ENCODE measurements at regions not wholly inside any gene's neighbourhood (a gene's known extent, or its start where the extent isn't known, plus 50 kb on each side); places are given as distances from the start of the nearest gene placed in this dataset.

DNA sequence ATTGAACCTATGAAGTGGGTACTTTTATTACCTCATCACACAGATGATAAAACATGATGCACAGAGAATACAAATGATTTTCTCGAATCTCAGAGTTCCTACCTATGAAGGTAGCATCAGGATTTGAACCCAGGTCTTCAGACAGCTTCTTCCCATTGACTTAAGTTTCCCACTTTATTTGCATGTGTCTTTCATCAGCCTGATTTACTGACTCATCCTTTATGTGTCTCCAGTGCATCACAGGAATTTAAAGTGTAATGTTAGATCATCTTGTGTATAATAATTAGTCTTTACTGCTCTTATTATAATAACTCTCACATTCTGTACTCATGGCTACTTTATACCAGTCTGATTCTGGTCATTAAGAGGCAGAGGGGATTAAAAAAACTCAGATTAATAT, 449.4 kb upstream of the SUCLG2 start:
- no peaks in the 10 kb centered on the region for H3K27me3 Mint-ChIP-seq (ENCODE audit: low read depth)
- H3K4me3 Mint-ChIP-seq = no peak overlapping the region
- no peaks in the 10 kb centered on the region for H3K36me3 Mint-ChIP-seq (ENCODE audit: low read depth)
- no peaks in the 10 kb centered on the region for H3K9me3 Mint-ChIP-seq
- no peaks in the 10 kb centered on the region for H3K4me1 Mint-ChIP-seq
- H3K27ac Mint-ChIP-seq (ENCODE audit: unreplicated experiment) = no peak overlapping the region
- TF ChIP-seq, protein P1, sequence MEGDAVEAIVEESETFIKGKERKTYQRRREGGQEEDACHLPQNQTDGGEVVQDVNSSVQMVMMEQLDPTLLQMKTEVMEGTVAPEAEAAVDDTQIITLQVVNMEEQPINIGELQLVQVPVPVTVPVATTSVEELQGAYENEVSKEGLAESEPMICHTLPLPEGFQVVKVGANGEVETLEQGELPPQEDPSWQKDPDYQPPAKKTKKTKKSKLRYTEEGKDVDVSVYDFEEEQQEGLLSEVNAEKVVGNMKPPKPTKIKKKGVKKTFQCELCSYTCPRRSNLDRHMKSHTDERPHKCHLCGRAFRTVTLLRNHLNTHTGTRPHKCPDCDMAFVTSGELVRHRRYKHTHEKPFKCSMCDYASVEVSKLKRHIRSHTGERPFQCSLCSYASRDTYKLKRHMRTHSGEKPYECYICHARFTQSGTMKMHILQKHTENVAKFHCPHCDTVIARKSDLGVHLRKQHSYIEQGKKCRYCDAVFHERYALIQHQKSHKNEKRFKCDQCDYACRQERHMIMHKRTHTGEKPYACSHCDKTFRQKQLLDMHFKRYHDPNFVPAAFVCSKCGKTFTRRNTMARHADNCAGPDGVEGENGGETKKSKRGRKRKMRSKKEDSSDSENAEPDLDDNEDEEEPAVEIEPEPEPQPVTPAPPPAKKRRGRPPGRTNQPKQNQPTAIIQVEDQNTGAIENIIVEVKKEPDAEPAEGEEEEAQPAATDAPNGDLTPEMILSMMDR (conservative IDR thresholded peaks at IDR 0.05) = no peak
- DNase-seq (ENCODE audit: low read depth, low spot score) = no peak

DNA sequence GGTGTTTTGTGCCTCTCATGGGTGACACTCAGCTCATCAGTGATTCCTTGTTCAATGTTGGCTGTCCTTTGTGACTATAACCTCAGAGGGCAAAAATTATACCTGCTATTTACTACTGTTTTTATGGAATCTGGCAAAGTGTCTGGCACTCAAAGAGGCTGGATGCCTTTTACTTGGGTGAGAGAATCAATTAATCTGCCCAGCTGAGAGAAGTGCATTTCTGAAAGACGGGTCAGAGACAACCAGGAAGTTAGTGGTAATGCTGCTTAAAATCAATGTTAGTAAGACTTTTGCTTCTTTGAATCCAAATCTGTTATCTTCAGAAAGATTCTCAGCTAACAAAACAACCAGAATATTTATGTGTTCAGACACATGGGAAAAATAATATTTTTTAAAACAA, 436.2 kb upstream of the SUCLG2 start:
- H3K4me1 Mint-ChIP-seq = no peaks in the 10 kb centered on the region
- no peaks in the 10 kb centered on the region for H3K36me3 Mint-ChIP-seq (ENCODE audit: low read depth)
- no peaks in the 10 kb centered on the region for H3K27me3 Mint-ChIP-seq (ENCODE audit: low read depth)
- DNase-seq (ENCODE audit: low read depth, low spot score) = no peak
- H3K9me3 Mint-ChIP-seq = no peaks in the 10 kb centered on the region
- no peak overlapping the region for H3K4me3 Mint-ChIP-seq
- no peak overlapping the region for H3K27ac Mint-ChIP-seq (ENCODE audit: unreplicated experiment)
- TF ChIP-seq, protein P1 (conservative IDR thresholded peaks at IDR 0.05) = no peak

DNA sequence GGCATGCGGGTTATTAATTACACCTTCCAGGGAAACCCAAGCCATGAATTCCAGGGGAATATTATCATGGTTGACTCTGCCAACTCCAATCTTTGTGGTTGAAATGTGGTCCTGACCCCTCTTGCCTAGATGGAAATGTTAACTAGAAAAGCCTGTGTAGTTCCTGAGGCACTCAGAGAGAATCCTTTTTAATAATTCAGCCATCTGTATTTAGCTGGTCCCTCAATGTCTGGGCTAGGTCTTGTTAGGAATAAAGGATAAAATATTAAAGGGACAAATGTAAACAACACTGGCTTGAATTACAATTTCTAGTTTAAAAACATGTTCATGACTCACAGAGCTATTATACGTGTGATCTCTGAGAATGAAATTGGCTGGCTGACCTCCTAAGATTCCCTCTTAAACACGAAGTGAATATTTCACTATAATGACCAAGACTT, 435.2 kb upstream of the SUCLG2 start:
- H3K9me3 Mint-ChIP-seq = no peaks in the 10 kb centered on the region
- TF ChIP-seq, protein P1 (conservative IDR thresholded peaks at IDR 0.05) = no peak
- no peaks in the 10 kb centered on the region for H3K36me3 Mint-ChIP-seq (ENCODE audit: low read depth)
- no peaks in the 10 kb centered on the region for H3K27me3 Mint-ChIP-seq (ENCODE audit: low read depth)
- no peak overlapping the region for H3K27ac Mint-ChIP-seq (ENCODE audit: unreplicated experiment)
- no peak overlapping the region for H3K4me3 Mint-ChIP-seq
- no peak for DNase-seq (ENCODE audit: low read depth, low spot score)
- H3K4me1 Mint-ChIP-seq = no peaks in the 10 kb centered on the region

DNA sequence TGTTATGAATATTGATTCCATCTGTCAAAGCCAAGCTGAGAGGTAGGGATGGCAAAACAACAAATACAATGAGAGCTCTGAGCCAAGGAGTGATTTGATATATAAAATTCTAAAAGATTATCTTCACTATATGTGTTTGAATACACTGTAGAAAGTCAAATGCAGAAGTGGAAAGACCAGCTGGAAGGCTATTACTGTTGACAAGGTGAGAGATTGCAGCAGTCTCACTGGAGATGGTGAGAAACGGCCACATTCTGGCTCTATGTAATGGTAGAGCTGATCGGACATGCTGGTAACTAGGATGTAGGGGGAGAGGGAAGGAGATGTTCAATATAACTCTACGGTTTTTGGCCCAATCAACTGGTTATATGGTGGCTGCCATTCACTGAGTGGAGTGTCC, 434.2 kb upstream of the SUCLG2 start:
- TF ChIP-seq, protein P1 (conservative IDR thresholded peaks at IDR 0.05) = no peak
- no peaks in the 10 kb centered on the region for H3K4me1 Mint-ChIP-seq
- H3K27ac Mint-ChIP-seq (ENCODE audit: unreplicated experiment) = no peak overlapping the region
- no peak for DNase-seq (ENCODE audit: low read depth, low spot score)
- no peak overlapping the region for H3K4me3 Mint-ChIP-seq
- H3K9me3 Mint-ChIP-seq = no peaks in the 10 kb centered on the region
- no peaks in the 10 kb centered on the region for H3K27me3 Mint-ChIP-seq (ENCODE audit: low read depth)
- H3K36me3 Mint-ChIP-seq (ENCODE audit: low read depth) = no peaks in the 10 kb centered on the region

DNA sequence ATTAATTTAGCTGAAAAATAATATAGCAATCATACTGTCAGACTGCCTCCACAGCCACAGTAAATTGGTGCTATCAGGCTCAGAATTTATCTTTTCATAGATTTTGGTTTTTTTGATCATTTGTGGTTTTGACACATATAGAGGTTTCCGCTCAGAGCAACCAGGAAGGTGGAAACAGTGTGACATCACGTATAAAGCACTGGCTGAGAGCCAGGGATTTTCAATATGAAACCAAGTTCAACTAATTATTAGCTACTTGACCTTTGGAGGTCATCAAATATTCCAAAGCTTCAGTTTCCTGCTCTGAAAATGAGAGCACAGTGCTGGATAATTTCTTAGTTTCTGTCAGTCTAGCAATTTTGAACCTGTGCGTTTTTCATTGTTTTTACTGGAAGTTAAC, 433.8 kb upstream of the SUCLG2 start:
- no peaks in the 10 kb centered on the region for H3K9me3 Mint-ChIP-seq
- H3K36me3 Mint-ChIP-seq (ENCODE audit: low read depth) = no peaks in the 10 kb centered on the region
- DNase-seq (ENCODE audit: low read depth, low spot score) = no peak
- no peaks in the 10 kb centered on the region for H3K27me3 Mint-ChIP-seq (ENCODE audit: low read depth)
- H3K27ac Mint-ChIP-seq (ENCODE audit: unreplicated experiment) = no peak overlapping the region
- TF ChIP-seq, protein P1 (conservative IDR thresholded peaks at IDR 0.05) = no peak
- H3K4me3 Mint-ChIP-seq = no peak overlapping the region
- H3K4me1 Mint-ChIP-seq = no peaks in the 10 kb centered on the region

DNA sequence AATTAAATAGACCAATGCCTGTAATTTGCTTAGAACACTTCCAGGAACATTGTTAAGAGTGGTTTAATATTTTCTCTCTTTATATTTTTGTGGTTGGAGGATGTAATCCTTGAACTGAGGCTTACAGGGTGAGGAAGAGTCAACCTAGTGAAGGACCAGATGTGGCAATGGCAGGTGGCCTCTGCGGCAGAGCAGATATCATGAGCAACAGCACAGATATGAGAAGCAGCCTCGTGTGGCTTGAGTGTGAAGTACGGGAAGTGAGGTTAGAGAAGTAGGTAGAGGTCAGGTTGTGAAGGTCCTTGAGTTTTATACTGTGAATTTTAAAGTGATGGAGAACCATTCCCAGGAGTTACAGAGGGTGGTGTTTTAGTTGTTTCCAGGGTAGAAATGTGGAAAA, 417.6 kb upstream of the SUCLG2 start:
- Mint-ChIP-seq H3K27me3 (ENCODE audit: low read depth) (peaks cover 2% of the 10 kb centered on the region), H3K4me1 (no peaks in the 10 kb centered on the region), H3K36me3 (ENCODE audit: low read depth) (no peaks in the 10 kb centered on the region), H3K9me3 (peaks cover 11% of the 10 kb centered on the region), H3K27ac (ENCODE audit: unreplicated experiment) (no peak overlapping the region), H3K4me3 (no peak overlapping the region)
- TF ChIP-seq, protein P1 (conservative IDR thresholded peaks at IDR 0.05) = no peak
- no peak for DNase-seq (ENCODE audit: low read depth, low spot score)
